ENCODE measurements at regions not wholly inside any gene's neighbourhood (a gene's known extent, or its start where the extent isn't known, plus 50 kb on each side); places are given as distances from the start of the nearest gene placed in this dataset.

- no peak for ATAC-seq
- no peak for TF ChIP-seq BACH2 (CRISPR knock-in tag; IDR thresholded peaks at IDR 0.05; ENCODE audit: borderline replicate concordance)
Observed at GRCh38 chr2:47295981-47296635, 73.0 kb upstream of the EPCAM start.

DNA sequence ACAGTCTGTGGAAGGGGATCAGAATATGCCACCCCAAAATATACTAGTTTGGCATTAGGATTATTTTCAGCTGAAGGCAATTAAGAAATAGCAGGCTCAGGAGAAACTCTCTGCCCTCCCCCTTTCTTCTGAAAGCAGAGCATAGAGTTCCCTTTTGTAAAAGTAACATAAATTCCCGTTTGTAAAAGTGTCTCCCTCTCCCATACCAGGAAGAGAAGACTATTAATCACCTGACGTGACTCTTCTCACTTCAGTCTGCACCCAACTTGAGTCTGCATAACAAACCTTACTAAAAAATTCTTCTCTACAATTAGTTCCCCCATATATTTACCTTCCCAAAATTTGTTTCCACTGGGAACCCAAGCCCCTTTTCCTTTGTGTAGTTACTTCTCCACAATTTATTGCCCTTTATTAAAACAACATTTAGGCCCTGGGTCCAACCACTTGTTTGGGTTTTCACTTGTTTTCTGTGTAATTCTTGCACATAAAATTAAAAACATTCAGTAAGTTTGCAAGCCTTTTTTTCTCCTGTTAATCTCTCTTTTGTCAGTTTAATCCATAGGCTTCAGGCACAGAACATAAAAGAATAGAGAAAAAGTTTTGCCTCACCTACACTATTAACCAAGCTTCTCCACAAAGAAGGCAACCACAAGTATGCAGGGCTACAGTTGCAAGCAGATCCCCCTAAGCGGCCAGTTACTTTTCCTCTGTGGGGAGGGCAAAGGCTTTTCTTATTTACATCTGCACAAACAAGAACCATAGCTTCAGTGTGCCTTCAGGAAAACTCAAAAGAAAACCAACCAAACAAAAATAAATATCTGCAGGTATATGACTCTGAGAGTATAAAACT is 73.8 kb upstream of the EPCAM start:
- no peak for TF ChIP-seq ZNF565 (CRISPR knock-in tag; conservative IDR thresholded peaks at IDR 0.05; ENCODE audit: low read depth)
- TF ChIP-seq ZNF70 (CRISPR knock-in tag; IDR thresholded peaks at IDR 0.05) = no peak
- no peak for TF ChIP-seq ZFP30 (CRISPR knock-in tag; IDR thresholded peaks at IDR 0.05)
- TF ChIP-seq TCF4 (CRISPR knock-in tag; IDR thresholded peaks at IDR 0.05; ENCODE audit: borderline replicate concordance) = no peak
- no peak for TF ChIP-seq PPARA (CRISPR knock-in tag; IDR thresholded peaks at IDR 0.05; ENCODE audit: borderline replicate concordance)
- TF ChIP-seq TOX (CRISPR knock-in tag; IDR thresholded peaks at IDR 0.05; ENCODE audit: borderline replicate concordance) = no peak
- TF ChIP-seq ZNF8 (CRISPR knock-in tag; IDR thresholded peaks at IDR 0.05) = no peak
- TF ChIP-seq ZC3H10 (CRISPR knock-in tag; IDR thresholded peaks at IDR 0.05) = no peak
- no peak for TF ChIP-seq ZFP3 (CRISPR knock-in tag; IDR thresholded peaks at IDR 0.05)
- no peak for TF ChIP-seq GLIS3 (CRISPR knock-in tag; IDR thresholded peaks at IDR 0.05)
- no peak for ATAC-seq

DNA sequence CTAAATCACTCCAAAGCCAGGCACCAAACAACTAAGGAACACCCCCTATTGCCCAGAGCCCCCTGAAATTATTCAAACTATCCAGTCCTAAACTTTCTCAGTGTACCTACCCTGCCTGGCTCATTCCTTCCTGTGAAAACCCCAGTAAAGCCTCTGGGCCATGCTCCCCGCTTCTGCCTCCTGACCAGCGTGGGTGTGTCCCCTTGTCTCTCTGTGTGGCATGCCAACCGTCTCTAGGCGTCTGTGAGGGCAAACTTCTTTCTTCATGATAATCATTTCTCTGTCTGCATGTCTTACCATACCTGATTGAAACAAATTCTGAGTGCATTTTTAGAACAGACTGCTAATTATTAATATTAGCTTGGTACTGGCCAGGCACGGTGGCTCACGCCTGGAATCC is 75.1 kb upstream of the EPCAM start:
- TF ChIP-seq, protein P1, sequence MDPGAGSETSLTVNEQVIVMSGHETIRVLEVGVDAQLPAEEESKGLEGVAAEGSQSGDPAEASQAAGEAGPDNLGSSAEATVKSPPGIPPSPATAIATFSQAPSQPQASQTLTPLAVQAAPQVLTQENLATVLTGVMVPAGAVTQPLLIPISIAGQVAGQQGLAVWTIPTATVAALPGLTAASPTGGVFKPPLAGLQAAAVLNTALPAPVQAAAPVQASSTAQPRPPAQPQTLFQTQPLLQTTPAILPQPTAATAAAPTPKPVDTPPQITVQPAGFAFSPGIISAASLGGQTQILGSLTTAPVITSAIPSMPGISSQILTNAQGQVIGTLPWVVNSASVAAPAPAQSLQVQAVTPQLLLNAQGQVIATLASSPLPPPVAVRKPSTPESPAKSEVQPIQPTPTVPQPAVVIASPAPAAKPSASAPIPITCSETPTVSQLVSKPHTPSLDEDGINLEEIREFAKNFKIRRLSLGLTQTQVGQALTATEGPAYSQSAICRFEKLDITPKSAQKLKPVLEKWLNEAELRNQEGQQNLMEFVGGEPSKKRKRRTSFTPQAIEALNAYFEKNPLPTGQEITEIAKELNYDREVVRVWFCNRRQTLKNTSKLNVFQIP (CRISPR knock-in tag; IDR thresholded peaks at IDR 0.05; ENCODE audit: borderline replicate concordance, low read depth) = no peak
- TF ChIP-seq PPARA (CRISPR knock-in tag; IDR thresholded peaks at IDR 0.05; ENCODE audit: borderline replicate concordance) = no peak
- no peak for TF ChIP-seq ZC3H10 (CRISPR knock-in tag; IDR thresholded peaks at IDR 0.05)
- no peak for TF ChIP-seq ZFP3 (CRISPR knock-in tag; IDR thresholded peaks at IDR 0.05)
- no peak for TF ChIP-seq GLIS3 (CRISPR knock-in tag; IDR thresholded peaks at IDR 0.05)
- no peak for TF ChIP-seq CREB5 (CRISPR knock-in tag; IDR thresholded peaks at IDR 0.05; ENCODE audit: low read depth)
- TF ChIP-seq, protein P2, sequence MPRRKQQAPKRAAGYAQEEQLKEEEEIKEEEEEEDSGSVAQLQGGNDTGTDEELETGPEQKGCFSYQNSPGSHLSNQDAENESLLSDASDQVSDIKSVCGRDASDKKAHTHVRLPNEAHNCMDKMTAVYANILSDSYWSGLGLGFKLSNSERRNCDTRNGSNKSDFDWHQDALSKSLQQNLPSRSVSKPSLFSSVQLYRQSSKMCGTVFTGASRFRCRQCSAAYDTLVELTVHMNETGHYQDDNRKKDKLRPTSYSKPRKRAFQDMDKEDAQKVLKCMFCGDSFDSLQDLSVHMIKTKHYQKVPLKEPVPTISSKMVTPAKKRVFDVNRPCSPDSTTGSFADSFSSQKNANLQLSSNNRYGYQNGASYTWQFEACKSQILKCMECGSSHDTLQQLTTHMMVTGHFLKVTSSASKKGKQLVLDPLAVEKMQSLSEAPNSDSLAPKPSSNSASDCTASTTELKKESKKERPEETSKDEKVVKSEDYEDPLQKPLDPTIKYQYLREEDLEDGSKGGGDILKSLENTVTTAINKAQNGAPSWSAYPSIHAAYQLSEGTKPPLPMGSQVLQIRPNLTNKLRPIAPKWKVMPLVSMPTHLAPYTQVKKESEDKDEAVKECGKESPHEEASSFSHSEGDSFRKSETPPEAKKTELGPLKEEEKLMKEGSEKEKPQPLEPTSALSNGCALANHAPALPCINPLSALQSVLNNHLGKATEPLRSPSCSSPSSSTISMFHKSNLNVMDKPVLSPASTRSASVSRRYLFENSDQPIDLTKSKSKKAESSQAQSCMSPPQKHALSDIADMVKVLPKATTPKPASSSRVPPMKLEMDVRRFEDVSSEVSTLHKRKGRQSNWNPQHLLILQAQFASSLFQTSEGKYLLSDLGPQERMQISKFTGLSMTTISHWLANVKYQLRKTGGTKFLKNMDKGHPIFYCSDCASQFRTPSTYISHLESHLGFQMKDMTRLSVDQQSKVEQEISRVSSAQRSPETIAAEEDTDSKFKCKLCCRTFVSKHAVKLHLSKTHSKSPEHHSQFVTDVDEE (CRISPR knock-in tag; IDR thresholded peaks at IDR 0.05) = no peak
- no peak for TF ChIP-seq ARNTL (CRISPR knock-in tag; IDR thresholded peaks at IDR 0.05; ENCODE audit: borderline replicate concordance, low read depth)
- no peak for TF ChIP-seq BACH2 (CRISPR knock-in tag; IDR thresholded peaks at IDR 0.05; ENCODE audit: borderline replicate concordance)
- no peak for TF ChIP-seq SNAI2 (CRISPR knock-in tag; IDR thresholded peaks at IDR 0.05)
- no peak for TF ChIP-seq ZNF8 (CRISPR knock-in tag; IDR thresholded peaks at IDR 0.05)
- TF ChIP-seq TOX (CRISPR knock-in tag; IDR thresholded peaks at IDR 0.05; ENCODE audit: borderline replicate concordance) = no peak
- TF ChIP-seq RARB (CRISPR knock-in tag; IDR thresholded peaks at IDR 0.05) = no peak
- TF ChIP-seq OSR1 (CRISPR knock-in tag; IDR thresholded peaks at IDR 0.05) = no peak
- TF ChIP-seq, protein P3, sequence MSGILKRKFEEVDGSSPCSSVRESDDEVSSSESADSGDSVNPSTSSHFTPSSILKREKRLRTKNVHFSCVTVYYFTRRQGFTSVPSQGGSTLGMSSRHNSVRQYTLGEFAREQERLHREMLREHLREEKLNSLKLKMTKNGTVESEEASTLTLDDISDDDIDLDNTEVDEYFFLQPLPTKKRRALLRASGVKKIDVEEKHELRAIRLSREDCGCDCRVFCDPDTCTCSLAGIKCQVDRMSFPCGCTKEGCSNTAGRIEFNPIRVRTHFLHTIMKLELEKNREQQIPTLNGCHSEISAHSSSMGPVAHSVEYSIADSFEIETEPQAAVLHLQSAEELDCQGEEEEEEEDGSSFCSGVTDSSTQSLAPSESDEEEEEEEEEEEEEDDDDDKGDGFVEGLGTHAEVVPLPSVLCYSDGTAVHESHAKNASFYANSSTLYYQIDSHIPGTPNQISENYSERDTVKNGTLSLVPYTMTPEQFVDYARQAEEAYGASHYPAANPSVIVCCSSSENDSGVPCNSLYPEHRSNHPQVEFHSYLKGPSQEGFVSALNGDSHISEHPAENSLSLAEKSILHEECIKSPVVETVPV (CRISPR knock-in tag; IDR thresholded peaks at IDR 0.05) = no peak
- TF ChIP-seq ESRRG (CRISPR knock-in tag; IDR thresholded peaks at IDR 0.05) = no peak
- no peak for TF ChIP-seq ISL1 (CRISPR knock-in tag; IDR thresholded peaks at IDR 0.05)
- ATAC-seq = no peak
